Gastrocnemius medialis (tissue), 4 donors: ENCODE measurements at regions not wholly inside any gene's neighbourhood (a gene's known extent, or its start where the extent isn't known, plus 50 kb on each side); places are given as distances from the start of the nearest gene placed in this dataset.

ENCODE experiments used
- POLR2A ChIP-seq, 2 donors: fragments of 450-650 bp; IDR thresholded peaks; one replicate each; pipeline ENCODE4 v1.6.1; 2017; ENCODE audit warnings: antibody characterized with exemption in 2 of 2, mild to moderate bottlenecking in 2 of 2, moderate library complexity in 2 of 2
- TF ChIP-seq, protein P1 (sequence below), 5 experiments: fragments of 450-650 bp in 3 of 5; fragments of 200-600 bp in 2 of 5; sonication (generic) in 2 of 5; IDR thresholded peaks in 4 of 5; conservative IDR thresholded peaks in 1 of 5; 1 replicate in 4 of 5; 2 replicates in 1 of 5; pipeline ENCODE4 v1.5.1; 2016 to 2019; ENCODE audit warnings: antibody characterized with exemption in 5 of 5, mild to moderate bottlenecking in 3 of 5, moderate library complexity in 3 of 5

DNA sequence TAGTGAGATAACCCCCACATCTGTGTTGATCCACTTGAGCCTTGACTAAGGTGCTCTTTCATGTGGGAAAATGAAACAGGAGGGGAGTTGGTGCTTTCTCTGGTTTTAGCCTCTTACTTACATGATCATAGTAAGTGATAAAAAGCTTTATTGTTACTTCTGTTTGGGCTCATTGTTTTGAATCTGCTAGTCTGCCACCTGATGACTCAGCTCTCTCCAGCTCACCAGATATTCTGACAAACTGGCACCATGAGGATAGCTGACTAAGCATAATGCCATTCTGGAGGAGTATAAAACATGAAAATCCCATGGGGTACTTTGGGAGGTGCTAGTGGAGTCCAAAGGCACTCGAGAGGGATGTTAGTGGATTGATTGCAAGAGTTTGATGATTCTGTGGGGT is 824.0 kb downstream of the RAPGEF2 start:
- TF ChIP-seq, protein P1, sequence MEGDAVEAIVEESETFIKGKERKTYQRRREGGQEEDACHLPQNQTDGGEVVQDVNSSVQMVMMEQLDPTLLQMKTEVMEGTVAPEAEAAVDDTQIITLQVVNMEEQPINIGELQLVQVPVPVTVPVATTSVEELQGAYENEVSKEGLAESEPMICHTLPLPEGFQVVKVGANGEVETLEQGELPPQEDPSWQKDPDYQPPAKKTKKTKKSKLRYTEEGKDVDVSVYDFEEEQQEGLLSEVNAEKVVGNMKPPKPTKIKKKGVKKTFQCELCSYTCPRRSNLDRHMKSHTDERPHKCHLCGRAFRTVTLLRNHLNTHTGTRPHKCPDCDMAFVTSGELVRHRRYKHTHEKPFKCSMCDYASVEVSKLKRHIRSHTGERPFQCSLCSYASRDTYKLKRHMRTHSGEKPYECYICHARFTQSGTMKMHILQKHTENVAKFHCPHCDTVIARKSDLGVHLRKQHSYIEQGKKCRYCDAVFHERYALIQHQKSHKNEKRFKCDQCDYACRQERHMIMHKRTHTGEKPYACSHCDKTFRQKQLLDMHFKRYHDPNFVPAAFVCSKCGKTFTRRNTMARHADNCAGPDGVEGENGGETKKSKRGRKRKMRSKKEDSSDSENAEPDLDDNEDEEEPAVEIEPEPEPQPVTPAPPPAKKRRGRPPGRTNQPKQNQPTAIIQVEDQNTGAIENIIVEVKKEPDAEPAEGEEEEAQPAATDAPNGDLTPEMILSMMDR (IDR thresholded peaks at IDR 0.05 in 4 of 5, conservative IDR thresholded peaks at IDR 0.05 in 1 of 5), result no peak
- no peak for TF ChIP-seq POLR2A (IDR thresholded peaks at IDR 0.05)
